T follicular helper cell (primary cell): ENCODE measurements at regions not wholly inside any gene's neighbourhood (a gene's known extent, or its start where the extent isn't known, plus 50 kb on each side); places are given as distances from the start of the nearest gene placed in this dataset.

Experiments used
- DNase-seq: peaks from one replicate; pipeline ENCODE4 v3.0.0-alpha.2; 2020; ENCODE audit warnings: low read depth

DNA sequence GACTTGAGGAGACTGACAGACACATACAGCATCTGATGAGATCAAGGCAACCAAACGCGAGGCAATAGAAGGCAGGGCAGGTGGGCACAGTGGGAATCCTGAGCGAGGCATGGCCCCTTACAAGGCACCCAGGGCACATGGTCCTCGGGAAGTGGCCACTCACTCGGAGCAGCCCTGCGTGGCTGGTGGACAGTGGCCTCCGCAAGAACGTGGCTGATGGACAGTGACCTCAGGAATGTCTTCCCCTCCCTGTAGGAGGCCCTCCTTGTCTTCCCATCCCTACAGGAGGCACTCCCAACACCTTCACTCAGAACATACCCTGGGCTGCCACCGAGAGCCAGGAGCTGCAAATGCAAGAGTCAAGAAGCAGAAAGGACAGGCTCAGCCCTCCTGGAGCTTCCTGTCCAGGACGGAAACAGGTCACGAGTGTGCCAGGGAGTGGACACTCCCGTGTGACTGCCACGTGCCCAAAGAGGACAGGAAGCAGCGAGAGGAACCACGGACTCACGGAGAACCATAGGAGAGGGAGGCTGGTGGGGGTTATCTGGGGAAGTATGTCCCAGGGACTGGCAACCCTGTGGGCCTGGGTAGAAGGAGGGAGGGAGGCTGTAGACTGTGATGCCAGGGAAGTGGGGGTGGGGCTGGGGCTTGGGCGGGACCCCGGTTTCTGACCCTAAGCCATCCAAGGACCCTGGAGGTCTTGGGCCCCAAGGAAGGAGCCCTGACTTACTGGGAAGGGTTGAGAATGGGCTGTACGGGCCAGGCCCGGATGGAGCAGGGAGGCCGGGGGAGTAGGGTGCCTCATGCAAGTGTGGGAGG, 321.9 kb upstream of the IRX4 start:
- DNase-seq = no peak

DNA sequence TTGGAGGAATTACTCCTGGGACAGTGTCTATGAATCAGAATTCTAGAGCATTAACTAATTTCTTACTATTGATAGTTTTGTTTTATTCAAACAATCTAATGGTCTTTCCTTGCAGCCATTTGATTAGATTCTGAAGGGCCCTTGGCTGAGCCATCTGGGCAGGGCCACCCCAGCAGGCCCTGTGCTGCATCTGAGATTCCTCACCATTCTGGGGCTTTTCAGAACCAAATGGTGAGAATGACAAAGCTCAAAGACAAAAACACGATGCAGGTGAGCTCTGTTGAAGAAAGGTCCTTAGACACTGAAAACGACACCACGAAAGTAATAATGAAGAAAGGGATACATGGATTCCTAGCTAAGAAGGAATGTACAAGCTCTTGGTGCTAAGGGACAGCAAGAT, 321.0 kb upstream of the IRX4 start:
- no peak for DNase-seq

DNA sequence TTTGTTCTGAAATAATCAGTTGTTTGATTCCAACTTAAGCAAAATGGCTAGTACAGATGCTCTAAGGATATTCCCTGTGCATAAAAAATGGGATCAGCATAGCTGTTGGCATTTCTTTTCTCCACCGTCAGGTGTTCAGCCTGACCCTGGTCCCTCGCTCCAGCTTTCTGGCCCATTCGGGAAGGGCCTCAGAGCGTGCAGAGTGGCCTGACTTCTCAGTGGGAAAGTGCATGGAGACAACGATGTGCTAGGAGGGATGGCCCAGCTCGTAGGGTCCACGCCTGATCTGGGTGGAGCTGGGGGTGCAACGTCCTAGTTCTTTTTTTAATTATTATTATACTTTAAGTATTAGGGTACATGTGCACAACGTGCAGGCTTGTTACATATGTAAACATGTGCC, 319.1 kb upstream of the IRX4 start:
- DNase-seq = no peak

DNA sequence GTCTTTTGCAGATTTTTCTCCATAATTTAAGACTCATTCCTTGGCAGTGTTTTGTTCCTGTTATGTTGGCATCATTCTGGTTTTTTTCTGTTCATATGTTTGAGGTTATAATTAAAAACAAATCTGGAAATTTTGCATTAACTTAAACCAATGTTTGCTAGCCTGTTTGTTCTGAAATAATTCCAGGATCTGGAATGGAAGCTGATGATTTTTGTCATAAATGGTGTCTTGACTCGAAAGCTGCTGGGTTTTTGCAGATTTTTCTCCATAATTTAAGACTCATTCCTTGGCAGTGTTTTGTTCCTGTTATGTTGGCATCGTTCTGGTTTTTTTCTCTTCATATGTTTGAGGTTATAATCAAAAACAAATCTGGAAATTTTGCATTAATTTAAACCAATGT, 318.7 kb upstream of the IRX4 start:
- no peak for DNase-seq

DNA sequence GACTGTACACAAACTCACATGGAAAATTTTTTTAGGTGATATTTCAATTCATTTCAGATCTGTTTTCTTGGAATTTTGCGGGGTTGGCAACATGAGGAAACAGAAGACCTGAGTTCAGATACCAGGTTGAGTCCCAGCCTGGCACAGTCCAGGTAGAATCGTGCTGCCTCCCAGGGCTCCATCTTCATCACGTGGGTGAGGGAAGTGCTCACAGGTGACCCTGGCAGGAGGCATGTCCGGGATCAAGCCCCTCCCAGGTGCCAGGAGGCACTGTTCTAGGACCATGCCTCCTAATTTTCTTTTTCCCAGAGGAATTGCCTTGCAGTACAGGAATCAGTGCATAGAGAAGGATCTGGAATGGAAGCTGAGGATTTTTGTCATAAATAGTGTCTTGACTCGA, 318.3 kb upstream of the IRX4 start:
- DNase-seq = no peak

DNA sequence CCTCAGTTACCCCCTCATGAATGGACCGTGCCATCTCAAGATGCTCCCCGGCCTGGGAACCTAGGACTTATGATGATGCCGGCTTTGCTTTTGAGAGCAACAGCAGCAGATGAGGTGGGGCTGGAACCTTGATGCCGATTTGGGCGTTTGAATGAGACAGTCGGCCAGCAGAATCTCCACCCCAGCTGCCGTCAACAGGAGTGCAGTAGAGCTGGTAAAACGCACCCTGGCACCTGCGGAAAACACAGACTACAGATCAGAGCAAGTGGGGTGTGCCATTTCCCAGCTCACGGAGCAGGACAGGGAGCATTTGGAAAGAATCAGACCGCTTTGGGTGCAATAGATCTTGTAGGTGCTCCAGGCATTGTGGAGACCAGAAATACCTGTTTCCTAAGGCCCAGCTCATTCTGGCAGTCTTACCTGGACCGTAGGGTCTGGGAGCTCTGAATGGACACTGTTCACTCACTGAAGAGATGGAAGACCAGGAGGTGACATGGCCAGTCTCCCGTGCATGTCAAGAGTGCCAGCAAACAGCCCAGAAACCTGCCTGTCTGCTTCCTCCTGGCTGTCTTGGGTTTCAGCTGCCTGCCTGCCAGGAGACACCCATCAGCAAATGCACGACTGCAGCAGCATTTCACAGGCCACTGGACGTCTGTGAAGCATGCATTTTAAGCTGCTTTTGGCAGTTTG, 317.7 kb upstream of the IRX4 start:
- DNase-seq = no peak

DNA sequence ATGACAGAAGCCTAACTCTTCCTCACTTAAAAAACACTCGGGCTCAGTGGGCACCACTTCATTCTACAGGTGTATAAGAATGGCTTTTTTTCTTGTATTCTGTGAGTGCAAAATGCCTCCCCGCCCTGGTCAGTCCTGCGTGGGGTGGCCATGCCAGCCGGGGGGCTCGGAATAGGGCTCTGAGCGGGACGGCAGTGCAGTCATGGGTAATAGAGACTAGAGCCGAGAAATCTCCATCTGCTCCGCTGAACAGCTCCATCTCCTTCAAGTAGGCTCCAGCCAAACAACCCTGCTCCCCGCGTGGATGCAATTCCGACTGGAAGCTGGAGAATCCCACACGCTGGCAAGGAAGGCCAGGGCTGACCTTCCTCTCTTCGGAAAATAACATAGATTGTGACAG, 317.0 kb upstream of the IRX4 start:
- no peak for DNase-seq

DNA sequence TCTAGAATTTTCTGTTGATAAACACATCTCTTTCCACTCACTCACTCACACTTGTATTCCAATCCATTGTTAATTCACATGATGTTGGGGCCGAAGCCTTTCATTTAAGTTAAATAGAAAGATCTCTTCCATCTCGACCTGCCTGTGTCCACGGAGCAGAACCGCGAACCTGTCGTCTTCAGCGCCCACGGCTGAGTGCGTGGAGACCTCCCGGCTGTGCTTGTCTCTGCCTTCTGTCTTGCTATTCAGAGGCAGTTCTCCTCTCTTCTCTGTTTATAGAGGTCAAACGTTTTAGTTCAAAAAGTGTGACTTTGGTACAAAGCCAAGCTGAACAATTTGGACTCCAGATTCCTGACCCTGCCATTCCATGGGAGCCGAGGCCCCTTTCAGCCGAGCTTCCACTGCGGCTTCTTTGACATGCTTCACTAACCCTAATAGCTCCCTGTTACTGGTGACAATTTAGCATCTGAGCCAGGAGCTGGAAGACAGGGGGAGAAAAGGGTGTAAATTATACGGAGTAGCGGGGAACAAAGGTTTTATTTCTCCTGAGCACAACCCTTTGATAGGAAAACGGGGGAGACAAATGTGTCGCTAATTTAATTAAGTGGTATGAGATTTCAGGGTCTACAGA, 314.4 kb upstream of the IRX4 start:
- DNase-seq = no peak

DNA sequence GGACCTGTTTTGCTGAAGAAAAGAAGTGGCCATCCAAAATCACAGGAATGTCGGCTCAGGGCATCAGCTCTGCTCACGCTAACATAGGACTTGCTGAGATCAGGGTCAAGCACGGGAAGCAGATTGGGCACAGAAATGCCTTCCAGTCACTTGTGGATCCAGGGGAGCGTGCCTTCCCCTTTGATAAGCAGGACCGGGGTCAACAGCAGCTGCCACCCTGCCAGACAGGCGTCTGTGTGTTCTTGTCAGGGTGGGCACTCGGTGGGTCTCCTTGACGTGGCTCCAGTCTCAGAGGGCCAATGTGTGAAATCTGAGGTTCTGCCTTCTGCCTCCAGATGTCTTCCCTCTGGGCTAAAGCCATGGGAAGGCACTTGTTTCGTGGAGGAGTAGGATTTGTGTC, 313.7 kb upstream of the IRX4 start:
- DNase-seq = no peak

DNA sequence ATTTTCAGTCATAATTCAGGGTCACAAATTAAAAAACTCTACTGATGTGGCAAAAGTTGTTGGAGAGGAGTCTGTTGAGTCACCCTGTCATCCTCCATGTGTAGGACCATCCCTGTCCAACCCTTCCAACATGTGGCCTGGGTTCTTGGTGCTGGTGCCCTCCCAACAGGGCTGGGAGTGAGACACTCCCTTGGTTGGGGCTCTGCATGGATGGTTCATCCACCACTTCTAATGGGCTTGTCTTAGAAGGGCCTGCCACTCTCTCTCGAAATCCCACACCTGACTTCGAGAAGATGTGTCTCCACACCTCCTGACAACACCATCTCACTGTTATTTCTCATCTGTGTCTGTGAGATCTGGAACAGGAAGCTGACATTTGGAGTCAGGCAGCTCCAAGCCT, 312.2 kb upstream of the IRX4 start:
- no peak for DNase-seq

DNA sequence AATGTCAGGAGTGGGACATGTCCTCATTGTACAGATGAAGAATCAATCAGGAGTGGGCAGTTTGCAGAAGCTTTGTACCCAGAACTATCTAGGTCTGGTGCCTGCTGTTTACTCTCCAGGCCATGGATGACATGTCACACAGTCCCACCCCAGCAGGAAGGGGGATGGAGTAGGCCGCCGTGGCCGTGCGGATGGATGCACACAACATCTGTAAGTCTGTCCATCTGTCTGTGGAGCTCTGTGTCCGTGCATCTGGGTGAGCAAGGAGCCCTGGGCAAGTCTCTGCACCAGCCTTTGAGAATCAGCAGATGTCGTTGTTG, 311.5 kb upstream of the IRX4 start:
- DNase-seq = no peak

DNA sequence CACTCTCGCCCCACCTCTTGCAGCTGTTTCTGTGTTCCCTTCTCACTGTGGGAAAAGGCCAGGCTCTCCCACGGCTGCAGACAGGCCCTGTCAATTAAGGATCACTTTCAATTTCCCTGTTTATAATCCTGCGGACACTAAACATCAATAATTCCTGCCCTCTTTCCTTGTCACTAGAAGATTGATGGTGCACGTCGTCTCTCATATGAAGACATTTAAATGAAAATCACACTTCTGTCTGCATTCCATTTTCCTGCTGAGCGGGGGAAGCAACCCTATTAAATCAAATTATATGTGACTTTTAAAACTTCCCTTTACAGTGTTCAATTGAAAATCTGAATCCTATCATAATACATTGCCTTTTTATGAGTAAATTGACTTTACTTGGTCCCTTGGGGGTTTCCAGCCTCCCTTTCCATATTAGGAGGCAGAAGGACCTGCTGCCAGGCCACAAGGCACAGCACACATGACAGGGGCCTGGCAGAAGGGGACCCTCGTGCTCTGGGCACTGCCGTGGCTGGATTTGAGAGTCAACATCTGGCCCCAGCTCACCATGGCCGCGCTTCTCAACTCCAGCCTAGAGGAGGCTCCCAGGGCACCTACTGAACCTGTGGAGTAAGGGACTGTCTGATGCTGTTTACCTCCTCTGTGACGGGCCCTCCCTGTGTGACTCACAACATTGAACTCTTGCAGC, 311.0 kb upstream of the IRX4 start:
- DNase-seq = no peak

DNA sequence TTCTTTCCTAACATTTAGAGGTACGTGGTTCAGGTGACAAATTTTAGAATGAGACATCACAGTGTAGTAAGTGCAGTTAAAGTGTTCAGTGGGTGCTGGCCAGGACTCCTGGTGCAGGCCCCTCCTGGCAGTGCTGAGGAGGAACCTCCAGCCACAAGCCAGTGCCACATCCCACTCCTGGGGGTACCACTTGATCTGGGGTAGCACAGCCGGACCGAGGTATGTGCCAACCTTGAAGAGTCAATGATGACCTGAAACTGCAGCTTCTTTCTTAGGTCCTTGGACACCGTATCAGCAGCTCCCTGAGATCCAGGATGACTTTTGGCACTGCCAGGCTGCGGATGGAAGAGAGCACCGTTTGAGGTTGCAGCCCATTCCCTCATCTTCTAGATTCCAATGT, 310.4 kb upstream of the IRX4 start:
- no peak for DNase-seq

DNA sequence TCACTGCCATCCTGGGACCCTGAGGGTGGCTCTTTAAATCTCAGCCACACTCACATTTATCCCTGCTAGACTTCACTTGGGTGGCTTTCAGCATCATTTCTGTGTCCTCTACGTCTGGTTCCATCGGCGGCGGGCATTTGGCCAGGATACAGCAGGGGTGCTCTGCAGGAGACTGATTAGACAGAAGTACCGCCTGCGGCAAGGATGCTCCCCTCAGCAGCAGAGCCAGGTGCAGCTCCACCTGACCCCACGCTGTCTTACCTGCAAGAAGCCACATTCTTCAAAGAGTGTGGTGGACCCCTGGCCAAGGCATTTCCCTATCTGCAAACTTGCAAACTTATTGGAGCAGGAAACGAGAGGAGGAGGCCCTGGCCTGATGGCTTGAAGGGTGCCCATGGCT, 309.8 kb upstream of the IRX4 start:
- DNase-seq = no peak

DNA sequence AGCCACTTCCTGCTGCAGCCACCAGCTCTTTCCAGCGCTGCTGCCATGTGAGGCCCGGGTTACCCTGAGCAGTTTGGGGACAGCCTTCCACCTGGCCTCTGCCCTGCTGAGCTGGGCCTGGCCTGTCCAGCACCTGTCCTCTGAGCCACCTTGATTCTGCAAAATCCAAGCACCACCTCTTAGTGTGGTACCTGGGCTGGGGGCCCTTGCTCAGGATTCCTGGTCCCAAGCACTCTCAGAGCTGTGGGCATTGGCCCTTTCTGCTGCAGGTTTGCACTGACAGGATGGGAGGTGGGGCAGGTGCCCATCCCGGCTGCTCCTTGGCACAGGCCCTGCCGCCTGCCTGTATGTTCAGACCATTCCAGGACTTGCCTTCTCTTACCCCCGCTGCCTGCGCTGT, 309.2 kb upstream of the IRX4 start:
- no peak for DNase-seq

DNA sequence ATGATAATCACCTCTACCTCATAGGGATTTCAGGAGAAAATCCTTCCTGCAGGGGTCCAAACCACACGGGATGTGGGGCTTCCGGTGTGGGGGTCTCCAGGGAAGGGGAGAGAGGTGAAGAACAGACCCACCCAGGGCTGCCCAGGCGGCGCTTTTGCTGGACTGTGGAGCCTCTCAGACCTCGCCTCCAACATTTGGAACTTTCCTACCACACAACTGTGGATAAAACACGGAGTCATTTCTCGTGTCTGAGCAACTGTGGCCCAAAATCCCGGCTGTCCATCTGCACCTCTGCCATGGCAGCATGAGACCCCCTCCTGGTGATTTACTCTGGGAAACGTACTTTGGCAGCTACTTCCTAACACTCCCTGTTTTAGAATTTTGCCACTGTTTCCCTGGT, 307.8 kb upstream of the IRX4 start:
- no peak for DNase-seq

DNA sequence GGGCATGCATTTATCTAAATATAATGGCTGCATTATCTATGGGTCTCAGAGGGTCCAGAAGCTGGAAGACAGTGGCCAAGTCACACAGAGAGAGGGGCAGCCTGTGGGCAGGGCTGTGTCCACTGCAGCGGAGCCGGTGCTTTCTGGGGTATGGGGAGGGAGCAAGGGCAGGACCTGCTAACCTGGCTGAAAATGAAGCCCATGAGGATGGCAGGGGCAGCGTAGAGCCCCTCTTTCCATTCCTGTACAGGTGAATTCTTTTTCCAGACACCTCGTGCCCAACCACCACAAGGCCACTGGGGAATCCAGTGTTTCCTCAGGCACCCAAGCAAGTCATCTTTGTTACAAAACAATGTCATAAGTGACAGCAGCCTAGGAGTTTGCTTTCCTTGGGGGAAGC, 305.9 kb upstream of the IRX4 start:
- no peak for DNase-seq

DNA sequence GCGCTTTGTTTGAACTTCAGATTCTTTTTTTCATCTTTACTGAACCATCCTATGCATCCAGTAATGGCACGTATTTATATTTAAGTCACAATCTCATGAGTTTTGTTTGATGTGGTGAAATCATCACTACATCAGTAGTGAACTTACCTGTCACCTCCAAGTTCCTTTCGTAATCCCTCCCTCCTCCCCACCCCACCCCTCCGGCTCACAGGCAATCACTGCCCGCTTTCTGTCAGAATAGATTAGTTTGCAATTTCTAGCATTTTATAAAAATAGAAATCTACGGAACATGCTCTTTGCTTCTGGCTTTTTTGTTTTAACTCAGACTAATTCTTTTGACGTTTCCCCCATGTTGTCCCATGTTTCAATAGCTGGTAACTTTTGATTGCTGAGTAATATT, 305.4 kb upstream of the IRX4 start:
- no peak for DNase-seq

DNA sequence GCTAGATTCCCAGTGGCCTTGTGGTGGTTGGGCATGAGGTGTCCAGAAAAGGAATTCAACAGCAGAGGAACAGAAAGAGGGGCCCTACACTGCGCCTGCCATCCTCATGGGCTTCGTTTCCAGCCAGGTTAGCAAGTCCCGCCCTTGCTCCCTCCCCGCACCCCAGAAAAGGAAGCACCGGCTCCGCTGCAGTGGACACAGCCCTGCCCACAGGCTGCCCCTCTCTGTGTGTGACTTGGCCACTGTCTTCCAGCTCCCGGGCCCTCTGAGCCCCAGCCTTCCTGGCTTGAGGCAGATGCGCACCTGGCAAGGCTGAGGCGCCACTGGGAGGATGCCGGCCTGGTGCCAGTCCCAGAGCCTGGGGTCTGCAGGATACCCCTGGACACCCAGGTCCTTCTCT, 305.0 kb upstream of the IRX4 start:
- DNase-seq = no peak

DNA sequence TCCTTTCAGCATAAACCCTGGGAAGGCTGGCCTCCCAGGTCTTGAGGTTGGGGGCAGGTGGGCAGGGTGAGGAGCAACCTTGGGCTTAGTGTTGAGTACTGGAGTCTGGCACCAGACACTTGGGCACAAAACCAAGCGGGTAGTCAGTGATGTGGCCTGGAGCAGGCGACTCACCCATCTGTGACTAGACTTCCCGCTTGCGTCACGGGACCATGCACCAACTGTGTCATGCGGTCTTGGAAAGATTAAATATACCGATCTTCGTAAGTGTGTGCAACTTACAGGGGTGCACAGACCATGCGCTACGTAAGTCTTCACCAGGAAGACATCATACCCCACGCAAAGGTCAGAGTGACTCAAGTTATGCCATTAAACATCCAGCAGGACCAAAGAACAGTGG, 304.4 kb upstream of the IRX4 start:
- DNase-seq = no peak

DNA sequence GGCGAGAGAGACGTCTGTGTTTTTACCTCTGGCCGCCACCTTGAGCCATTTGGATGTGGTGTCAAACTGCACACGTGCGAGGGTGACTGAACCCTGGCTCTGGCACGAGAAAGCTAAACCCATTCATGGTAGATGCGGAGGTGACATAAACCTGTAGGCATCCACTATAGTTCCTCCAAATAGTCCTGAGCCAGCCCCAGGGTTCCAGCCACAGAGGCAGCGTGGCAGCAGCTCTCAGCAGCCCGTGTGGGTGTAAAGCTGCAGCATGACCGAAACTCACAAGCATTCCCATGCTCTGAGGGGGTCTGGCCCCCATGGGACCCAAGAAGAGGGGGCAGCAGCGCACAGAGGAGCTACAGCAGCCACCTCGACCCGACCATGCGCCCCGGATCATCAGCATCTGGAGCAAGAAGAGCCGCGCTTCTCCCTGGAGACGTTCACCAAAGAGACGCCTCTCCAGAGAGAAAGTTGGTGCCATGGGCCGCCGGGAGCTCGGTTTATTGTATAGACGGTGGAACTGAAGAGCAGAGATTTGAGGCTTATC, 303.8 kb upstream of the IRX4 start:
- DNase-seq = no peak

DNA sequence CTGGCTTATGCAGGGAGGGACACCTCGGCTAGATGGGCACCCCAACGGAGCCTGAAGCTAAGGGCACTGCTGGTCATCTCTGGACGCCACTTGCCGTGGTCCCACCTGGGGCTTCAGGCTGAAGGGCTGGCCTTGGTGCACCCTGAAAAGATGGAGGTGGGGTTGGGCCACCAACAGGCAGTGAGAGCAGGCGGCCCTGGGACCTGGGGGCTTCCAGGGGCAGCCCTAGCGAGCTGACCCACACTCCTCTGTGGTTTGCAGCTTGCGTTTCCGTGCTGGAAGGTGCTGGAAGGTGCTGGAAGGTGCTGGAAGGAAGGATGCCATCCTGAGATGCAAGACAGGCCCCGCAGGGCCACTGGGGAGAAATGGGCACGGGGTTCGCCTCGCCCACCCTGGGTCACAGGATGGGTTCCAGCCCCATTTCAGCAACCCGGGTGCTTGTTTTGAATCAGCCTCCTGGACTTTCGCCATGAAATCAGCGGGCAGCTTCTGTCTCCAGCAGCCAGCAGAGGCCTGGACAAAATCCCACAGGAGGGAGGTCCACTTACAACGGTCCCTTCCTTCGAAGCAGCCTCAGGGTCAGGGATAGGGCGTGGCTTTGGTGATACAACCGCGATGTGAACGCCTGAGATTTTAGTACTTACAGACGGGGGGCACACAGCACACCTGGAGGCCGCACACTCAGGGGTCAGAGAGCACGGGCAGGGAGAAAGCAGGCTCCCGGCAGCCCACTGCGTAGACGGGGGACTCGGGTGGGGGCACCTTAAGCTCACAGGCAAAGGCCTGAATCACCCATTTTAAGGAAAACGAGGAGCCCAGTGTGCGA, 303.1 kb upstream of the IRX4 start:
- no peak for DNase-seq
